Fibroblast of gingiva (primary cell): ENCODE measurements at regions not wholly inside any gene's neighbourhood (a gene's known extent, or its start where the extent isn't known, plus 50 kb on each side); places are given as distances from the start of the nearest gene placed in this dataset.

Source experiments
- DNase-seq: peaks from one replicate; pipeline ENCODE4 v3.0.0-alpha.2; 2011; ENCODE audit warnings: low read depth

DNA sequence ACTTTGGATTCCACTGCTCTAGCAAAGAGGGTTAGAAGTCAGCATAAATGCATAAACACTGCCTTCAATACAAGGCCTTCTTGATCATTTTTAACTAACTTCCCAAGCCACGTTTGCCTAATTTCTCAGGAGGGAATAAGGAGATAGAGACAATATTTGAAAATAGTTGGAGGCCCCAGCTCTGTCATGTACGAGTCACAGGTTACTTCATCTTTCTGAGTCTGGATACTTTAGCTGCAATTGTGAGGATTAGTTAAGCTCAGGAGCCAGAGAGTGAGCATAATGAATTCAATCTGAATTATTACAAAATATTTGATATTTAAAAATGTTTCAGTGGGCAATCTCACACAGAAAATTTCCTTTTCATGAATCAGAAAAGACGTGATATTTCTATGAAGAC is 298.9 kb downstream of the SHOX2 start:
- peak; percentile 39 for DNase-seq

DNA sequence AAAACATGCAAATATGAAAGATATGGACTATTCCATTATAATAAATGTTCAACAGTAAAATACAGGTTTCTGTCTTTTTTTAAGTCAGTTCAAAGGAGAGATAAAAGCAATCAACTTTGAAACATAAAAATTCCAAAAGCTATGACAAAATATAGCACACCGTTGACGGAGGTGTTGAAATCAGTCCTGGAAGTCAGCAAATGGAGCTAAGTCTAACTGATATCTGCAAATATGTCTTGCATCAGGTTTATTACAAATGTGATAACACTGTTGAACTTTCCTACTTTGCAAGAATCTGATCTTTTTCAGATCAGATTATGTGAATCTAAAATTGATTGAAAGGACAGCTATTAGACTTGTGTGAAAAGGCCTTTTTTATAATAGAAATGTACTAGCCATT is 300.7 kb downstream of the SHOX2 start:
- no peak for DNase-seq

DNA sequence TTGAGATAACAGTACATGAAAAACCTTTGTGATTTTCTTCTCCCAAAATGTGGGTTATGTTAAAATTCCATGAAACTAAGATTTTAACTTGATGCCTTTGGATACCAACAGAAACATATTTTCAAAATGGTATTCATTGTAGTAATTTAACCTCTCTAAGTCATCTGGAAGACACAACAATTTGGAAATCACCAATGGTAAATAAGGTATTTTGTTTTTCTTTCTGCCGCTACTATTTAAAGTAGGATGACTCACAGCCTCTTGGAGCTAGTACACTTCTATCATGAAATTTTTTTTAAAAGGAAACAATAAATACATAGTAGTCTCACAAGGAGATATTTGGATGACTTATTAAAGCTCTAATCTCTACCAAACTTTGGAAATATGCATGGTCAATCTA is 291.6 kb upstream of the VEPH1 start:
- DNase-seq, result peak; percentile 85

DNA sequence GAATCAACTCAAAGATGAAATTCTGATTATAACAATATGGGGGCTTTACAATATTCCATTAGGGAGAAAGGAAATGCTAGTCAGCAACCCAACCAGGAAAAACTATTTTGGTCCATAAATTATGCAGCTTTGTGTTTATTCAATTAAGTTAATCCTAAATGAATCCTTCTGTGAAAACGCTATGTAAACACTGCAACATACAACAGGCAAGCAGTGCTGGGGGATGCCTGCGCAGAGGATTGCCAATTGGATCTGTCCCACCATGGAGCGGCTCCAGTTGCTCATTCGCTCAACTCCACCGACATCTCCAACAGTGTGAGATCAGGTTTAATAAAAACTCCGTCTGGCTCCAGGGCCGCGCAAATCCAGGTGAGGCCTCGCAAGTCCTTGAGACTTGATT is 290.5 kb upstream of the VEPH1 start:
- DNase-seq, result peak; percentile 70

DNA sequence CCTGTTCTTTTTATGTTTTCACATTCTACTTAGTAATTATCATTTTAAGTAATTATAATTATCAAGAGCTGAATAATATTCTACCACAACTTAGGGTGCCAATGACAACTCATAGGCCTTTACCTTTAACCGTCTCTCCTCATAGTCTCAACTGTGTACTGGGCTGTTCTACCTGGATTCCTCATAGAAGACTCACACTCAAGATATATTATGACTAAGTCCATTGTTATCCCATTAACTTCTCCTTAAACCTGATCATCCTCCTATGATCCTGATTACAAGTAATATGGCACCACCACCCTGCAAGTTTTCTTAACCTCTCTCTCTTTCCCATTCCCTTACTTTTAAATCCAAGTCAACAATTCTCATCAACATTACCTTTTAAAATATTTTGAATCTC is 285.9 kb upstream of the VEPH1 start:
- DNase-seq, result no peak

DNA sequence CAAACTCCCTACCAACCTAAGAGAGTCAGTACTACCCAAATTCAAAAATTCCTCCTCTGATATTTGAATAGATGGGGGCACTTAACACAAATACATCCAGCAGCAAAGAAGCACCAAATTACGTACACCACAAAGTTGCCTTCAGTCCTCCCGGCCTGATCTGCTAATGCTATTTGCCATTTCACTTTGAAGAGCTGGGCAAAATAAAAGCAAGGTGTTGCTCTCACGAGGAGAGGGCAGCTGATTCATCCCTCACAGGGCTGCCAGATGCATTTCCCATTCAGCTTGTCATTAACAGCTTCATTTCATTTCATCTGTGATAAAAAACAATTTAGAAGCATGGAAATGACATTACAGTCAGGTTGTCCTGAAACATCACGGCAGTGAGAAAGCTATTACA is 283.4 kb upstream of the VEPH1 start:
- DNase-seq, result peak; percentile 7

DNA sequence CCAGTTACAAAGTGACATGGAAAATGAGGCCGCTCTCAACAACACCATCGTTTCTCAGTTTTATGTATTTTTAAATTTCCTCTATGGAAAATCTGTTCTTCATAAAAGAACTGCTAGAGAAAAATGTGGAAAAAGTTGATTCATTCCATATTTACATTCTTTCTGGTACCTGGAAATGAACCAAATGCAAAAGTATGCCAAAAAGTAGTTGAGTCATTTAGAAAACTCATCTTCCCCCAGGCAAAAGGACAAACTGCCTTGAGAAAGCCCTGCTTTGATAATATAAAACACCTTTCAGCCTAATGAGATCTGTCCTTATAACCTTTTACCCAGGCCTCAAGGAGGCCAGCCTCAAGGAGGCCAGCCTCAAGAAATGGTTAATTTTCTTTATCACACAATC is 283.0 kb upstream of the VEPH1 start:
- DNase-seq, result peak; percentile 94

DNA sequence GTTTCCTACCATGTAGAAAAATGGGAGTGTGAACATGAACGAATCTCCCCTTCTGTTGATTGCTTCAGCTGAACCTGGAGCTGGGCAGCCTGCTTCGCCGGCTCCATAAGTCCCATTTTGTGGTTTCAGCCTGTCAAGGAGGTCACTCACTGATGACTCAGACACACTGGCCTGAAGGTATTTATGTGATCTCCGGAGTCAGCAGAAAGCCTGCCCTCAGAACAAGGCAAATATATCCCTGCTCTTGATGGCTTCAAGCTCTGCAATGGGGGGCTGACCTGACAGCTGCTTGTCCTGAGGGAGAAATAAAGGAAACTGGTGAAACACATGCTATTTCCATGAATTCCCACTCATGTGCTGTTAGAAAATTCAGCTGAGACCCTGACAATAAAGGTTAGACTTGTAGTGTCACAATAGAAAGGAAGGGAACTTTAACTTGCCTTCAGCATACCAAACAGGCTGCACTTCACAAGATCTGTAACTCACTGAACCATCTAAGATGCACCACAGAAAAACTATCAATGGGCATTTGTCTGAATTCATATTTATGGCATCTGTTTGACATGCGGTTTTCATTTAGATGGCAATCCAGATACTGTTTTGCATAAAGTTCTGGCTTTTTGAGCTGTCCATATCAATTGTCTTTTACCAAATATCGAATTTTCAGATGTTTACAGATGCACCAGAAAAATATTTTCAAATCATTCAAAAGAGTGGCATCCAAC is 282.0 kb upstream of the VEPH1 start:
- peak; percentile 82 for DNase-seq

DNA sequence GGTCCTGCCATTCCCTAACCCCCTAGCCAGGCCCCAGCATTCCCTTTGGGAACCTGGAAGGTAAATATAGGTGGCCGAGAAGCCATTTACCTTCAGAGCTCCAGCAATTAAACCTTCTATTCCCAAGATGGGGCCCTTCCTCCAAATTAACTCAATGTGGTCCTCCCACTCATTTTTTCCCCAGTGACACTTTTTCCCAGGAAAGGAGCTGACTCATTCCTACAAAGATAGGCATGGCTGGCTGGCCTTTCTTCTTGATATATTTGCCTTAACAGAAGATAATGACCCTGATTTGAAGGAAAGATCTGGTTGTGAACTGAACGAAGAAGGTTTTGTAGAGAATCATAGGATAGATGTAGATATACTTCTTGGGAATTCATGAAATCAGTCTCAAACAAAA is 279.0 kb upstream of the VEPH1 start:
- no peak for DNase-seq

DNA sequence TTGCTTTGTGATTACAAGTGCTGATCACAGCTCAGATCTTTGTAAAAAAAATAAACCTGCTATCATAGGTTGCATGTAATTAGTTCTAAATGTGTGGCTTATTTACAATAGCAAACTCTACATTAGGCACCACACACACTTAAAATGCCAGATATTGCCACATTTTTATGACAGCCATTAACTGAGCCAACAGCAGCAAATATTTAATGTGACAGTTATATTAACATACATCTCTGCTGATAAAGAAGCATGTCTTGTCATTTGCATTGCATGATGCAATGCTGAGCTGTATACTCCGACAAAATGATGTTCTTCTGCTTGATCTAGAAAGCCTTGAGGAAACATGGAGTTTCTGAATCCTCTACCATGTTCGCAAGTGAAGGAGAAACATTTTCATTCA is 273.6 kb upstream of the VEPH1 start:
- no peak for DNase-seq

DNA sequence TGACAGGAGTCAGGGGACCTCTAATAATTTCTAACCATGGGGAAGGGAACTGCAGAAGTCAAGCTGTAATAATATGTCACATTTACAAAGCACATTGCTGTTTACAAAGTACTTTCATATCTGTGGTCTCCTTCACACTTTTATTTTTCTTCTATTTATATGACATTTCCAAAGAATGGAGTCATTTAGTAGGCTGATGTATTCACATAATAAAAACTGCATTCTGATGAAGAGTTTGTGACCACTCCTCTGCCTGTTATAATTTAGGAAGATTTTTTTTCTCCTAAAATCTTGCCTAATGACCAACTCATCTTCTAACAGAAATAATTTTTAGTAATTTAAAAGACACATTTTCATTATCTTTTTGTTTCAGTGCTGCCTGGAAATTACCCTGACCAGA is 272.2 kb upstream of the VEPH1 start:
- DNase-seq, result no peak

DNA sequence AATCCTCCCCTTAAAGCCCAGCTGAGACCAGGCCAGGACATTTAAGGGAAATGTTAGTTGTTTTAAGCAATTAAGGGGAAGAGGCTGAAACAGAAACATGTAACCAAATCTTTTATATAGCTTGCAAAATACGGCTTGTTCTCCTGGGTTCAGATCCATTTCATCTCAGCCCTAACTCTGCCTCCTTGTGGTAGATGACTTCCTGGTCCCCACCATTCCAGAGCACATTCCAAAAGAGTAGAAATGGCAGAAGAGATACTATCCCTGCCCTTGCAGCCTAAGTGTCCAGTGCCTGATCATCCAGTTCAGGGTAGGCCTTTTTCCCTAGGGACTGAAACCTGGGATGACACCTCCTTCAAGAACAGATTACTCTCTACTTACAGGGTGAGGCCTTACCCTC is 266.2 kb upstream of the VEPH1 start:
- DNase-seq, result peak; percentile 62

DNA sequence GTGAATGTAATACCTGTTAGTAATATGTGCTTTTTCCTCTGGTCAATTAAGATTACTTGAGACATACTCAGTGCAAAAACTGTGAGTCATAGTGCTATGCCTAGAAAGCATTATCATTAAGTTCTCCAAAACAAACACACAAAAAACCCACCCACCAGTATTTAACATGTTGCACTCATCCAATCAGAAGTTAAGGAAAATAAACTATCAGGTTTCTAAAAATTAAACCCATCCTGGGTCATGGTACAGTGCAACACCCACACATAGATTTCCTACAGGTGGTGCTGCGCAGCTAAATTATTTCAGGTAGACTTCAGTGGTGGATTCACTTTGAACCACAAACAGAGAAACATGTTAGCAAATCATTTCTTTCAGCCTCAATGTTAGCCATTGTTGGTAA is 264.4 kb upstream of the VEPH1 start:
- no peak for DNase-seq

DNA sequence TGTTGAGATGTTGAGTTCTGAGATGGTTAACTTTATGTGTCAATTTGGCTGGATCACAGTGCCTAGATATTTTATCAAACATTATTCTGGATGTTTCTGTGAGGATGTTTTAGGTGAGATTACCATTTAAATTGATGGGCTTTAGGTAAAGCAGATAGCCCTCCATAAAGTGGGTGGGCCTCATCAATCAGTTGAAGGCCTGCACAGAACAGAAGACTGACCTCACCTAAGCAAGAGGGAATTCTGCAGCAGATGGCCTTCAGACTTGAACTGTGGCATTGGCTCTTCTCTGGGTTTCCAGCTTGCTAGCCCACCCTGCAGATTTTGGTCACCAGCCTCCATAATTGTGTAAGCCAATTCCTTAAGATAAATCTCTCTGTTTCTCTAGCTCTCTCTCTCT is 260.4 kb upstream of the VEPH1 start:
- no peak for DNase-seq

DNA sequence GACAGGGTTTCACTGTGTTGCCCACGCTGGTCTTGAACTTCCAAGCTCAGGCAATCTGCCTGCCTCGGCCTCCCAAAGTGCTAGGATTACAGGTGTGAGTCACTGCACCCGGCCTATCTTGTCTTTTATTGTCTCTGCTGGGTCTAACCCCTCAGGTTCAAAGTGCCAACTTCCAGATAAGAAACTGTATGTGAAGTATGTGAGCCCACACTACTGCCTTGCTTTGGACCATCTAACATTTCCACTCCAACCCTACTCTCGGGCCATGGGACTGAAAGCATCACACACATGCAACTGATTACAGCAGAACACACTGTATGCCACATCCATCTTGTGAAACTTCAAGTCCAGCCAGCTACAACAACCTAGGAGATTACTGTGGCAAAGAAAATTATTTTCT is 256.1 kb upstream of the VEPH1 start:
- DNase-seq, result peak; percentile 11

DNA sequence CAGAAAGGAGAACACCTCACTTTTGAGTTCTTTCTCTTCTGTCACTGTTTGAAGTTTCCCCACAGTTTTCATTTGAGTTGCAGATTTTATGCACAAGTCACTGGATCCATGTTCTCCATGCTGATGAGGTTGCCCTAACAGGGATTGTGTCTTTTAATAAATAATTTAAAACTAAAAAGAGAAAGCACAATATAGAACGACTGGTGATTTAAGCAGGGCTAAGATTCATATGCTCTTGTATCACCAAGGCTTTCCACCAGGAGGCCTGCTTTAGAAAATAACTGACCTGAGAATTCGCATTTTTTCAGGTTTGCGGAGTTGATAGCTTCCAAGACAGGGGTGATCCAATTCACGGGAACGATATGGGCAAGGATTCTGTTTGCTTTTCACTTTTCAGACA is 252.0 kb upstream of the VEPH1 start:
- DNase-seq, result no peak

DNA sequence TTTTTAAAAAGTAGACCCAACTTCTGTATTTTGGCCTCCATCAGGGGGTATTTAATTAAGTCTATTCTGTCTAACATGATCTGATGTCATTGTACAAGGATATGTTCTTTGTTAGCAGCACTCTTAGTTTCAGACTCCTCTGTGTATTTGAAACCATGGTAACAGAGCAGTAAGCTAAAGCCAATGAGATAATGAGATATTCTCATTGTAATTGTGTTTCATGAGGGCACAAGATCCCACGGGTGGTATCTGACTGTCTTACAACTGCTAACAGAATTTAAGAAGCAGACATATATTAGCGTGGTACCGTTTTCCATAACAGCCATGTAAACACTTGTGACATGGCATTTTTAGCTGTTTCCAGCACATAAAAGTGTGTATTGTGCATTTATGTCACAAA is 251.2 kb upstream of the VEPH1 start:
- DNase-seq, result peak; percentile 4

DNA sequence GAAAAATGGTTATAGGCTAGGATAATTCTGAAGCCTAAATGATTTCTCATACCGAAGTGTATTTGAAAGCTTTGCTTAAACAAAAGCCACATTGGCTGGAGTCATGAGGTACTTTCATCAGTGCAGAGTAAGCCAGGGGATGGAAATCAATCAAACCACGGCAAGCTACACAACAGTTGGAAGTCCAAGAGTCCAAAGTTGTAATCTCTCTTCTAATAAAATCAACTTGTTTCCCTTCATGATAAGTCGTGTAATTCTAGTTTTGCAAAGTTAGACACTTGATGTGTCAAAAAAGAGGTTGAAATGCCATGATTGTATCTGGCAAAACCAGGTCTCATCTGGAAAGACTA is 250.5 kb upstream of the VEPH1 start:
- DNase-seq, result no peak

DNA sequence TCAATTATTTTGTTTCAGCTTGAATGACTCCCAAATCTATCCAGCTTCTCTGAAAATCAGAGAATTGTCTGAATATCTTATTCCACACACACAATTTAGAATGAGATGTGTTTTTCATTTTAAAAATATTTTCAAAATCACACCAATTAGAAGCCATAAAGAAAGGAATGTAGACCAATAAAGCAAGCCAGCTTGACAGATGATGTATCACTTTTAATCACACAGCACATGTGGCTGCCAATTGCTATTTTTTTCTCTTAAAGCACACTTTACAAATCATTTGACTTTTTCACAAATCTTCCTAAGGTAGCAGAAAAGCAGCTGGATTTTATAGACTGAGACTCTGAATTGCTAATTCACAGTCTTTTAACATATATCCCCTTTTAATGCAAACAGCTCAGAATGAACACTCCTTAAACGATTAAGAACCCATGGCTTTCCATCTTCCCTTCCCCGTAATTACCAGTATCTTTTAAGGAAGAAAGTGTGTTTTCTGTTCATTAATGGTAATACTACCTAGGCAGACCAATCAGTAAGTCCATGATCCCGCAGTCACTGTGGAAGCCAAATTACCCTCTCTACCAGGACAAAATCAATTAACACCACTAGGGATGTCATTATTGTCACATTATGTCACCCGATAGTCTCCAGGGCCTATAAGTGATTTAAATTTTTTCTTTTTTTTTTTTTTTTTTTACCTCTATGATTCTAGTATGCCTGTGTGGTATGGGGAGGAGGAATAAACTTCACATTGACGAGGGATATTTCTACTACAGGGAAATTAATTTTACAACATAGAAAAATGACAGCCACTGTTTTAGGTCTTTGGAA is 250.0 kb upstream of the VEPH1 start:
- no peak for DNase-seq

DNA sequence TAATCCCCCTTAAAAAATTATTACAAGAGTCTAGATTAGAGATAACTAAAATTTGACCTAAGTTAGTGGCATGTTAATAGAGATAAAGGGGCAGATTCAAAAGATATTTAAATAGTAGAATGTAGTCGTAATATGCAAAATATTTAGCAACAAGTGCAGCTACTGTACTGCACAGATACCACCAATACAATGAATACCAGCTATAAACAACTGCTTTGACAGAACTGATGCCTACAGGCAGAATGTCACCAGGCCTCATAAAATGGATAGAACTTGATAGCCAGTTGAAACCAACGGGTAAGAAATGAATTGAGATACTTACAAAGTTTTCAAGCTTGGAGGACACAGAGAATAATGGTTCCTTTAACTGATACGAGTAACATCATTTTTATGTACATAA is 249.3 kb upstream of the VEPH1 start:
- no peak for DNase-seq

DNA sequence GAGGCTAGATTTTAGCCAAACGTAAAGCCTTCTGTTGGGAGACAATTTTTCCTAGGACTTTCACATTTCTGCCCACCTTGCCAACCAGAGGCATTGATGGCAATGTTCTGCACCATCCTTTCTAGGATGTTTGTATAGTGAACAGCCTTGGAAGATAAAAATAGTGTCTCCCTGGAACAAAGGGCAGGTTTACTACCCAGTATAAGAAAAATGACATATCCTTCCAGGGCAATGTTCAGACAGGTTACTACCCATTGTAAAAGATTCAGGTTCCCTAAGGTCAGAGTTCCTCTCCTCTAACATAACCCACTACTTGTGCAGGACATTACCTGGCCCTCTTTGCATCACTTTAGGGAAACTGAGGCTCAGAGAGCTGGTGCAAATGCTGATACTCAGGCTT is 248.2 kb upstream of the VEPH1 start:
- DNase-seq, result no peak

DNA sequence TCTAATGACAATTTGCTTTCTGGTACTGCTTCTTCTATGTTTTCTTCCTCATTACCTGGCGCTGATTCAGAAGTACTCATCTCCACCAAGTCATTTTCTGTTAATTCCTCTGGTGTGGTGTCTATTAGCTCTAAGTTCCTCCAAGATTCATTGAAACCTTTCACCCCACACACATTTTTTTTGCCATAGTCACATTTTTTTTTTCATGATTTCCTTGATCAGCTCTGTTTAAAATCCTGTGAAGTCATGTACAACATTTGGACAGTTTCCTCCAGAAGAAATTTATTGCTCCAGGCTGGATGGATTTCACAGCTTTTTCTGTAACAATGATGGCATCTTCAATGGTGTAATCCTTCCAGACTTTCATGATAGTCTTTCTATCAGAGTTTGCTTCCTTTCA is 243.2 kb upstream of the VEPH1 start:
- DNase-seq, result peak; percentile 37

DNA sequence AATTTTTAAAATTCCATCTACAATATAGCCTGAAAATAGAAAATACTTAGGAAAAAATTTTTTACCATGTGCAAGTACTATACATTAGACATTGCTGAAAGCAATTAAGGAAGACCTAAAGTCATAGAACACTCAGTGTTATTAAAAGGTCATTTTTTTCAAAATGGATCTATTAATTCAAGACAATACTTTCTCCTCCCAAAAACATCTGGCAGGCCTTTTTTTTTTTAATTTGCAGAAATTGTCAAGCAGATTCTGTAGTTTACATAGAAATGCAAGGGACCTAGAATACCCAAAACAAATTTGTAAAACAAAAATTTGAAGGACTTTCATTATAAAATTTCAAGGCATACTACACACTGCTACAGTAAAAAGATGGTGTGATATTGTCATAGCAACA is 238.4 kb upstream of the VEPH1 start:
- DNase-seq, result no peak

DNA sequence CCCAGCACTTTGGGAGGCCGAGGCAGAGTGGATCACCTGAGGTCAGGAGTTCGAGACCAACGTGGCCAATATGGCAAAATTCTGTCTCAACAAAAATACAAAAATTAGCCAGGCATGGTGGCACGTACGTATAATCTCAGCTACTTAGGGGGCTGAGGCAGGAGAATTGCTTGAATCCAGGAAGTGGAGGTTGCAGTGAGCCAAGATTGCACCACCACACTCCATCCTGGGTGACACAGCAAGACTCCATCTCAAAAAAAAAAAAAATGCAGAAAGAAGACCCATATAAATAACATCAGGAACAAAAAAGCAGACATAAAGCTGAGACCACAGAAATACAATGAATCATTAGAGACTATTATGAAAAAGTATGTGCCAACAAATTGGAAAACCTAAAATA is 235.2 kb upstream of the VEPH1 start:
- DNase-seq, result peak; percentile 27
